Right lobe of liver (tissue), 1 donor: ENCODE measurements at regions not wholly inside any gene's neighbourhood (a gene's known extent, or its start where the extent isn't known, plus 50 kb on each side); places are given as distances from the start of the nearest gene placed in this dataset.

Experiments used
- small RNA-seq, 2 experiments: library from RNA; depleted of rRNA; stranded (forward); fragments of <200 nt; gene quantifications; one replicate each; pipeline ENCODE3, GENCODE V24; 2016

Small RNA genes lying in the stretch of these regions (small RNA-seq; reads per million reads assigned to genes)
- gene AC004852.1 (0 reads per million in 2 experiments), gene AC009945.1 (0 reads per million in 2 experiments), gene RF00012 (0 reads per million in 2 experiments), gene RF00019 (0 reads per million in 2 experiments)
